OCI-LY1 (cell line): ENCODE measurements at regions not wholly inside any gene's neighbourhood (a gene's known extent, or its start where the extent isn't known, plus 50 kb on each side); places are given as distances from the start of the nearest gene placed in this dataset.

ENCODE experiments used
- EZH2 ChIP-seq: fragments of 200-600 bp; sonication (generic), shearing (Covaris generic); IDR thresholded peaks from 2 replicates; pipeline ENCODE4 v1.8.0; 2017; ENCODE audit warnings: borderline replicate concordance, mixed run types, mild to moderate bottlenecking, antibody characterized with exemption, low read length, moderate library complexity, mixed read lengths
- TF ChIP-seq, protein P1 (sequence below): fragments of 200-600 bp; sonication (generic), shearing (Covaris generic); IDR thresholded peaks from 2 replicates; pipeline ENCODE4 v1.5.1; 2017; ENCODE audit warnings: mild to moderate bottlenecking, antibody characterized with exemption, low read length, moderate library complexity, mixed read lengths

DNA sequence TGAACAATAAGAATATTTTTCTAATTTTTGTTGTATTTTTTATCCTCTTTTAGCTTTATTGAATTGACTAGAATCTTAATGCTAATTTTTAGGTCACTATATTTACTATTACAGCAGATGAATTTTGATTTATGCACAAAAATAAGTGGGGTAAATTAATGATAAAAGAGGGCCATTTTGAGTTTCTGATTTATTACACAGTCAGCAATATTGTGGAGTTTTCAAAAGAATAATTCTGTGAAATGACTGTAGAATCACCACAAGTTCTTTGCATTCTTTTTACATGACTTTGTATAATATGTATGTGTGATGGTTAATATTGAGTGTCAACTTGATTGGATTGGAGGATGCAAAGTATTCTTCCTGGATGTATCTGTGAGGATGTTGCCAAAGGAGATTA lies 812.4 kb upstream of the DPPA4 start:
- TF ChIP-seq, protein P1, sequence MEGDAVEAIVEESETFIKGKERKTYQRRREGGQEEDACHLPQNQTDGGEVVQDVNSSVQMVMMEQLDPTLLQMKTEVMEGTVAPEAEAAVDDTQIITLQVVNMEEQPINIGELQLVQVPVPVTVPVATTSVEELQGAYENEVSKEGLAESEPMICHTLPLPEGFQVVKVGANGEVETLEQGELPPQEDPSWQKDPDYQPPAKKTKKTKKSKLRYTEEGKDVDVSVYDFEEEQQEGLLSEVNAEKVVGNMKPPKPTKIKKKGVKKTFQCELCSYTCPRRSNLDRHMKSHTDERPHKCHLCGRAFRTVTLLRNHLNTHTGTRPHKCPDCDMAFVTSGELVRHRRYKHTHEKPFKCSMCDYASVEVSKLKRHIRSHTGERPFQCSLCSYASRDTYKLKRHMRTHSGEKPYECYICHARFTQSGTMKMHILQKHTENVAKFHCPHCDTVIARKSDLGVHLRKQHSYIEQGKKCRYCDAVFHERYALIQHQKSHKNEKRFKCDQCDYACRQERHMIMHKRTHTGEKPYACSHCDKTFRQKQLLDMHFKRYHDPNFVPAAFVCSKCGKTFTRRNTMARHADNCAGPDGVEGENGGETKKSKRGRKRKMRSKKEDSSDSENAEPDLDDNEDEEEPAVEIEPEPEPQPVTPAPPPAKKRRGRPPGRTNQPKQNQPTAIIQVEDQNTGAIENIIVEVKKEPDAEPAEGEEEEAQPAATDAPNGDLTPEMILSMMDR = no peak
- TF ChIP-seq EZH2 = no peak
